Right atrium auricular region (tissue), 2 donors: ENCODE measurements at regions not wholly inside any gene's neighbourhood (a gene's known extent, or its start where the extent isn't known, plus 50 kb on each side); places are given as distances from the start of the nearest gene placed in this dataset.
"Not testable (repeated sequence)": the region's sequence is repeated elsewhere in the genome, so short reads cannot be mapped to it uniquely, and the experiment has no call there.

Source experiments
- DNase-seq: peaks from one replicate; pipeline ENCODE4 v3.0.0-alpha.2; 2019; ENCODE audit warnings: low spot score
- H3K27ac ChIP-seq, 2 donors: fragments of 200-600 bp; sonication (generic); 1 replicate in 1 of 2; 2 replicates in 1 of 2; pipeline ENCODE4 v1.5.1; 2016 to 2019
- H3K27me3 ChIP-seq, 2 donors: fragments of 200-600 bp; sonication (generic); one replicate each; pipeline versions ENCODE4 v1.5.1 to v1.6.0; 2017 to 2019
- H3K36me3 ChIP-seq: fragments of 200-600 bp; sonication (generic); one replicate; pipeline ENCODE4 v1.5.1; 2016
- H3K4me1 ChIP-seq, 2 donors: fragments of 200-600 bp; sonication (generic); one replicate each; pipeline versions ENCODE4 v1.5.1 to v1.6.0; 2017 to 2019
- H3K4me3 ChIP-seq, 2 donors: fragments of 200-600 bp; sonication (generic); 1 replicate in 1 of 2; 2 replicates in 1 of 2; pipeline ENCODE4 v1.5.1; 2017 to 2019; ENCODE audit warnings: mild to moderate bottlenecking in 1 of 2, moderate library complexity in 1 of 2
- H3K9me3 ChIP-seq, 2 donors: fragments of 200-600 bp; sonication (generic); one replicate each; pipeline ENCODE4 v1.5.1; 2019
- CTCF ChIP-seq, 2 donors: fragments of 200-600 bp; sonication (generic); IDR thresholded peaks; one replicate each; pipeline ENCODE4 v1.5.1; 2019; ENCODE audit warnings: antibody characterized with exemption in 2 of 2

- no peaks in the 10 kb centered on the region for H3K36me3 ChIP-seq
- DNase-seq: no peak
- no peaks in the 10 kb centered on the region for H3K4me1 ChIP-seq
- no peaks in the 10 kb centered on the region for H3K27me3 ChIP-seq
- H3K27ac ChIP-seq: no peak overlapping the region
- no peaks in the 10 kb centered on the region for H3K9me3 ChIP-seq
- TF ChIP-seq CTCF (IDR thresholded peaks at IDR 0.05): no peak
- H3K4me3 ChIP-seq: no peak overlapping the region
These were observed 636.4 kb downstream of the SLC16A7 start for GRCh38 chr12:60231976-60232907.

- H3K4me1 ChIP-seq, H3K9me3 ChIP-seq, DNase-seq, H3K4me3 ChIP-seq, H3K27me3 ChIP-seq, H3K27ac ChIP-seq, H3K36me3 ChIP-seq: not testable (repeated sequence)
These were observed 638.9 kb downstream of the SLC16A7 start for GRCh38 chr12:60234611-60235195.

- Histone ChIP-seq H3K9me3 (no peaks in the 10 kb centered on the region), H3K36me3 (no peaks in the 10 kb centered on the region), H3K4me1 (no peaks in the 10 kb centered on the region), H3K27ac (no peak overlapping the region), H3K27me3 (no peaks in the 10 kb centered on the region), H3K4me3 (no peak overlapping the region)
- DNase-seq: no peak
- no peak for TF ChIP-seq CTCF (IDR thresholded peaks at IDR 0.05)
These were observed 639.4 kb downstream of the SLC16A7 start for GRCh38 chr12:60235261-60235660.

- not testable (repeated sequence) for H3K27me3 ChIP-seq, H3K4me3 ChIP-seq, H3K9me3 ChIP-seq, H3K36me3 ChIP-seq, H3K27ac ChIP-seq, DNase-seq, H3K4me1 ChIP-seq
These were observed 640.6 kb downstream of the SLC16A7 start for GRCh38 chr12:60236416-60236815.

GRCh38 chr12:60240891-60241290 lies 645.1 kb downstream of the SLC16A7 start:
- H3K4me3 ChIP-seq: no peak overlapping the region
- TF ChIP-seq CTCF (IDR thresholded peaks at IDR 0.05): no peak
- H3K27me3 ChIP-seq: no peaks in the 10 kb centered on the region

GRCh38 chr12:60251091-60251490 lies 655.3 kb downstream of the SLC16A7 start:
- no peak for TF ChIP-seq CTCF (IDR thresholded peaks at IDR 0.05)
- no peak for DNase-seq
- Histone ChIP-seq H3K9me3 (no peaks in the 10 kb centered on the region), H3K4me3 (no peak overlapping the region), H3K36me3 (no peaks in the 10 kb centered on the region), H3K27ac (no peak overlapping the region), H3K27me3 (no peaks in the 10 kb centered on the region), H3K4me1 (no peaks in the 10 kb centered on the region)

More at GRCh38 chr12:60240891-60241290, 645.1 kb downstream of the SLC16A7 start:
- no peaks in the 10 kb centered on the region for H3K4me1 ChIP-seq
- H3K27ac ChIP-seq: no peak overlapping the region
- DNase-seq: no peak
- H3K36me3 ChIP-seq: no peaks in the 10 kb centered on the region
- H3K9me3 ChIP-seq: no peaks in the 10 kb centered on the region
